HG03432 (cell line): ENCODE measurements at regions not wholly inside any gene's neighbourhood (a gene's known extent, or its start where the extent isn't known, plus 50 kb on each side); places are given as distances from the start of the nearest gene placed in this dataset.
"Not testable (repeated sequence)": the region's sequence is repeated elsewhere in the genome, so short reads cannot be mapped to it uniquely, and the experiment has no call there.

ENCODE experiments used
- ATAC-seq: cut with Tn5 transposase; IDR thresholded peaks from one replicate; pipeline ENCODE4 v1.9.1; 2021; ENCODE audit warnings: mild to moderate bottlenecking, moderate library complexity; ENCODE audit not compliant: unreplicated experiment

GRCh38 chr7:131653418-131654248 lies 97.2 kb upstream of the PODXL start:
- no peak for ATAC-seq

GRCh38 chr7:131652934-131653333 lies 96.5 kb upstream of the PODXL start:
- ATAC-seq: no peak

- ATAC-seq: no peak
Observed at GRCh38 chr7:131652194-131652593, 95.8 kb upstream of the PODXL start.

GRCh38 chr7:131649879-131650278 lies 93.5 kb upstream of the PODXL start:
- no peak for ATAC-seq

GRCh38 chr7:131649003-131649541 lies 92.6 kb upstream of the PODXL start:
- ATAC-seq: no peak

GRCh38 chr7:131648491-131648890 lies 92.1 kb upstream of the PODXL start:
- no peak for ATAC-seq

GRCh38 chr7:131646203-131646602 lies 89.8 kb upstream of the PODXL start:
- ATAC-seq: no peak

GRCh38 chr7:131642429-131642828 lies 86.0 kb upstream of the PODXL start:
- ATAC-seq: no peak

GRCh38 chr7:131640686-131641085 lies 84.3 kb upstream of the PODXL start:
- no peak for ATAC-seq

GRCh38 chr7:131638641-131639430 lies 82.4 kb upstream of the PODXL start:
- ATAC-seq: no peak

- no peak for ATAC-seq
Observed at GRCh38 chr7:131637859-131638258, 81.4 kb upstream of the PODXL start.

GRCh38 chr7:131636092-131636491 lies 79.7 kb upstream of the PODXL start:
- no peak for ATAC-seq

GRCh38 chr7:131634197-131634596 lies 77.8 kb upstream of the PODXL start:
- not testable (repeated sequence) for ATAC-seq

GRCh38 chr7:131633342-131633843 lies 77.0 kb upstream of the PODXL start:
- ATAC-seq: no peak

GRCh38 chr7:131630427-131630826 lies 74.0 kb upstream of the PODXL start:
- ATAC-seq: no peak

- ATAC-seq: no peak
Observed at GRCh38 chr7:131629217-131629882, 72.9 kb upstream of the PODXL start.

- ATAC-seq: no peak
Observed at GRCh38 chr7:131628634-131629033, 72.2 kb upstream of the PODXL start.

- no peak for ATAC-seq
Observed at GRCh38 chr7:131627735-131628190, 71.3 kb upstream of the PODXL start.

- ATAC-seq: no peak
Observed at GRCh38 chr7:131626643-131627042, 70.2 kb upstream of the PODXL start.

- no peak for ATAC-seq
Observed at GRCh38 chr7:131625817-131626372, 69.5 kb upstream of the PODXL start.

GRCh38 chr7:131625345-131625744 lies 68.9 kb upstream of the PODXL start:
- not testable (repeated sequence) for ATAC-seq
